ENCODE measurements at regions not wholly inside any gene's neighbourhood (a gene's known extent, or its start where the extent isn't known, plus 50 kb on each side); places are given as distances from the start of the nearest gene placed in this dataset.

DNA sequence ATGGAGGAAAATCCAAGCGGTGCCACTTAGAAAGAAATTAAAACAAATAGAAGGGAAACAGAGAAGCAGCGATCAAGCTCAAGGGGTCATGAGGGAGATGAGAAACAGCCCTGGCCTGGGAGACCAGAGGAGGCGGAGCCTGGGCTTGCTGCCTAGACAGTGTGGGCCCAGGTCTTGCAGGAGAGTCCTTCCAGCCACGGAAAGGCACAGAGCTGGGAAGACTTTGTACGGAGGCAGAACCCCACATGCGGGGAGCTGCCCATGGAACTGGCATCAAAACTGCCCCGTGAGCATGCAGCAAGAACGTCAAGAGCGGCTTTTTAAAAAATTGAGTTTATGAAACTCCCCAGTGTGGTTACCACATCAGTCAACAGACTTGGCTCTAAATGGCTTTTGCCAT, 119.4 kb downstream of the IRX1 start:
- H3K4me3 Mint-ChIP-seq (ENCODE audit: unreplicated experiment) = no peak overlapping the region
- DNase-seq = no peak
- H3K9me3 Mint-ChIP-seq (ENCODE audit: unreplicated experiment) = no peaks in the 10 kb centered on the region
- H3K27ac Mint-ChIP-seq (ENCODE audit: unreplicated experiment) = no peak overlapping the region
- no peak for TF ChIP-seq CTCF (IDR thresholded peaks at IDR 0.05; ENCODE audit: partially characterized antibody, unreplicated experiment)
- H3K4me1 Mint-ChIP-seq (ENCODE audit: low read depth, unreplicated experiment) = no peaks in the 10 kb centered on the region
- H3K27me3 Mint-ChIP-seq (ENCODE audit: unreplicated experiment) = no peaks in the 10 kb centered on the region
- no peaks in the 10 kb centered on the region for H3K36me3 Mint-ChIP-seq (ENCODE audit: unreplicated experiment)

- Mint-ChIP-seq H3K27me3 (ENCODE audit: unreplicated experiment) (no peaks in the 10 kb centered on the region), H3K36me3 (ENCODE audit: unreplicated experiment) (no peaks in the 10 kb centered on the region), H3K9me3 (ENCODE audit: unreplicated experiment) (no peaks in the 10 kb centered on the region), H3K27ac (ENCODE audit: unreplicated experiment) (no peak overlapping the region), H3K4me1 (ENCODE audit: low read depth, unreplicated experiment) (peaks cover 3% of the 10 kb centered on the region), H3K4me3 (ENCODE audit: unreplicated experiment) (no peak overlapping the region)
- TF ChIP-seq CTCF (IDR thresholded peaks at IDR 0.05; ENCODE audit: partially characterized antibody, unreplicated experiment) = no peak
- DNase-seq = no peak
Measured at GRCh38 chr5:3729631-3730030, 134.0 kb downstream of the IRX1 start.

- DNase-seq = no peak
- no peak for TF ChIP-seq CTCF (IDR thresholded peaks at IDR 0.05; ENCODE audit: partially characterized antibody, unreplicated experiment)
Measured at GRCh38 chr5:3734632-3735031, 139.0 kb downstream of the IRX1 start.

DNA sequence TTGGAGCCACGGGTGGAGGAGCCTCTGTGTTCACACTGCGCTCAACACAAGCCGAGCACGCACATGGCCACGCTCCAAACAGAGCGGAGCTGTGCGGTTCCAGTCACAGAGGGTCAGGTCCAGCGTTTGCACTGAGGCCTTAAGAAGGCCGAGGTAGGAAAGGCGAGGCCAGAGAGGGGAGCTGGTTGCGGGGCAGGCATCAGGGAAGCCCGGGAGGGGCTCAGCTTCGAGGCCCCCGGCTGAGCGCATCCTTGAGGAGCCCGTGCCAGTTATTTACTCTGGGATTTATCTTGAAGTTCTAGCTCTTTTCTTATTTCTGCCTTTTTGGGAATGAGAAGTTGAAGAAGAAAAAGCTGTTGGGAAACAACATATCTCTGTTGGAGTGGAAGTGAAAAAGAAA, 140.8 kb downstream of the IRX1 start:
- H3K4me1 Mint-ChIP-seq (ENCODE audit: low read depth, unreplicated experiment) = no peaks in the 10 kb centered on the region
- H3K9me3 Mint-ChIP-seq (ENCODE audit: unreplicated experiment) = no peaks in the 10 kb centered on the region
- no peak for TF ChIP-seq CTCF (IDR thresholded peaks at IDR 0.05; ENCODE audit: partially characterized antibody, unreplicated experiment)
- no peak overlapping the region for H3K27ac Mint-ChIP-seq (ENCODE audit: unreplicated experiment)
- H3K36me3 Mint-ChIP-seq (ENCODE audit: unreplicated experiment) = no peaks in the 10 kb centered on the region
- no peaks in the 10 kb centered on the region for H3K27me3 Mint-ChIP-seq (ENCODE audit: unreplicated experiment)
- H3K4me3 Mint-ChIP-seq (ENCODE audit: unreplicated experiment) = no peak overlapping the region
- no peak for DNase-seq

More at GRCh38 chr5:3734632-3735031, 139.0 kb downstream of the IRX1 start:
- Mint-ChIP-seq H3K4me1 (ENCODE audit: low read depth, unreplicated experiment) (peaks cover 3% of the 10 kb centered on the region), H3K27me3 (ENCODE audit: unreplicated experiment) (no peaks in the 10 kb centered on the region), H3K27ac (ENCODE audit: unreplicated experiment) (no peak overlapping the region), H3K9me3 (ENCODE audit: unreplicated experiment) (no peaks in the 10 kb centered on the region), H3K36me3 (ENCODE audit: unreplicated experiment) (no peaks in the 10 kb centered on the region), H3K4me3 (ENCODE audit: unreplicated experiment) (no peak overlapping the region)

GRCh38 chr5:3736926-3737325, 141.3 kb downstream of the IRX1 start:
- H3K4me3 Mint-ChIP-seq (ENCODE audit: unreplicated experiment) = no peak overlapping the region
- H3K27ac Mint-ChIP-seq (ENCODE audit: unreplicated experiment) = no peak overlapping the region
- no peak for DNase-seq
- no peaks in the 10 kb centered on the region for H3K36me3 Mint-ChIP-seq (ENCODE audit: unreplicated experiment)
- TF ChIP-seq CTCF (IDR thresholded peaks at IDR 0.05; ENCODE audit: partially characterized antibody, unreplicated experiment) = no peak
- H3K27me3 Mint-ChIP-seq (ENCODE audit: unreplicated experiment) = no peaks in the 10 kb centered on the region
- no peaks in the 10 kb centered on the region for H3K9me3 Mint-ChIP-seq (ENCODE audit: unreplicated experiment)
- H3K4me1 Mint-ChIP-seq (ENCODE audit: low read depth, unreplicated experiment) = no peaks in the 10 kb centered on the region

Measured in glutamatergic neuron (in vitro differentiated cells).